Pancreas (tissue), 10 donors: ENCODE measurements at regions not wholly inside any gene's neighbourhood (a gene's known extent, or its start where the extent isn't known, plus 50 kb on each side); places are given as distances from the start of the nearest gene placed in this dataset.
"Not testable (repeated sequence)": the region's sequence is repeated elsewhere in the genome, so short reads cannot be mapped to it uniquely, and the experiment has no call there.

ENCODE experiments used
- ATAC-seq, 4 donors: fragments of 200-7000 bp; cut with Tn5 transposase; one replicate each; pipeline versions ENCODE4 v1.8.0 to v1.9.1; 2020; ENCODE audit warnings: mild to moderate bottlenecking in 4 of 4, moderate library complexity in 4 of 4
- DNase-seq, 6 donors: peaks; one replicate each; pipeline ENCODE4 v3.0.0-alpha.2; 2020
- FAIRE-seq: peaks from 2 replicates; lab custom pipeline; 2012; peaks lifted over from hg19 to GRCh38; lab: Jason Lieb, UNC
- H3K27ac ChIP-seq, 4 donors: fragments of 200-600 bp; sonication (generic); 1 replicate in 3 of 4; 2 replicates in 1 of 4; pipeline versions ENCODE4 v1.5.0 to v1.8.0; 2020
- H3K27me3 ChIP-seq, 4 donors: fragments of 200-600 bp; one replicate each; pipeline ENCODE4 v1.8.0; 2021
- H3K36me3 ChIP-seq, 3 donors: fragments of 200-600 bp; sonication (generic) in 1 of 3; one replicate each; pipeline versions ENCODE4 v1.5.0 to v1.8.0; 2020 to 2021
- H3K4me1 ChIP-seq, 3 donors: fragments of 200-600 bp; one replicate each; pipeline ENCODE4 v1.8.0; 2021
- H3K4me3 ChIP-seq, 4 donors: fragments of 200-600 bp; sonication (generic) in 2 of 4; one replicate each; pipeline versions ENCODE4 v1.5.0 to v1.8.0; 2020 to 2021
- H3K9me3 ChIP-seq, 4 donors: fragments of 200-600 bp; one replicate each; pipeline ENCODE4 v1.8.0; 2021
- CTCF ChIP-seq, 4 donors: fragments of 200-600 bp; sonication (generic) in 3 of 4; IDR thresholded peaks; one replicate each; pipeline versions ENCODE4 v1.5.0 to v1.8.0; 2021; ENCODE audit warnings: antibody characterized with exemption in 4 of 4
- WGBS, 2 donors: extraction: QIAGEN DNeasy Blood & Tissue Kit; methylation state at CpG; one replicate each; pipeline ENCODE4 v1.1.7; 2013; 5-methylcytosine and 5-hydroxymethylcytosine counted together
- intact Hi-C, 3 donors: fragments of 100-400 bp; cut with DNase I; formaldehyde crosslinking; loops; one replicate each; pipeline versions ENCODE4 v1.11.1 to v1.14.2; 2022
- donor health status: healthy with polysubstance abuse.
- donor health status: DM: no; HTN: no; CAD: no; lungs with moderate emphysema.
- donor health status: DM: no; HTN: no; CAD: no.
- donor health status: control.
- donor health status: control.
- donor health status: Bipolar disorder and iron deficiency.
- donor health status: DM: yes; HTN: yes; CAD: no.
- donor health status: DM: no; HTN: no; CAD: no.
- donor health status: DM: no; HTN: no; CAD: no.
- donor health status: DM: yes; HTN: yes; CAD: no.

GRCh38 chr9:110015759-110016158, 192.2 kb downstream of the C9orf152 start:
- H3K27me3 ChIP-seq: no peaks in the 10 kb centered on the region
- no peaks in the 10 kb centered on the region for H3K36me3 ChIP-seq
- no peak overlapping the region for H3K4me3 ChIP-seq
- FAIRE-seq: no peak
- DNase-seq: no peak
- H3K9me3 ChIP-seq: no peaks in the 10 kb centered on the region
- no peak for ATAC-seq
- 71 to 74% methylated on average over 5 of the region's 5 CpGs for WGBS, 2 donors
- TF ChIP-seq CTCF (IDR thresholded peaks at IDR 0.05): no peak
- H3K27ac ChIP-seq: peak overlapping the region in 1 of 4 donors; percentile 20
- intact Hi-C loops: no loop called here
- H3K4me1 ChIP-seq: no peaks in the 10 kb centered on the region

GRCh38 chr9:110016340-110016739, 191.6 kb downstream of the C9orf152 start:
- H3K9me3 ChIP-seq: no peaks in the 10 kb centered on the region
- 89 to 91% methylated on average over 2 of the region's 2 CpGs for WGBS, 2 donors
- no peaks in the 10 kb centered on the region for H3K4me1 ChIP-seq
- intact Hi-C loops: no loop called here
- peak overlapping the region in 1 of 4 donors; percentile 20 for H3K27ac ChIP-seq
- no peaks in the 10 kb centered on the region for H3K36me3 ChIP-seq
- no peaks in the 10 kb centered on the region for H3K27me3 ChIP-seq
- FAIRE-seq: no peak
- H3K4me3 ChIP-seq: no peak overlapping the region
- peak in 3 of 4 donors; percentile 18 to 89 (median 65) for ATAC-seq
- no peak for DNase-seq
- no peak for TF ChIP-seq CTCF (IDR thresholded peaks at IDR 0.05)

- H3K9me3 ChIP-seq, DNase-seq, H3K4me3 ChIP-seq, H3K27me3 ChIP-seq, intact Hi-C loops, H3K36me3 ChIP-seq, H3K27ac ChIP-seq, FAIRE-seq, H3K4me1 ChIP-seq, ATAC-seq: not testable (repeated sequence)
- WGBS, 2 donors: 67 to 81% methylated on average over 4 of the region's 4 CpGs
These were observed 187.7 kb downstream of the C9orf152 start for GRCh38 chr9:110020216-110020615.

GRCh38 chr9:110021891-110022290, 186.1 kb downstream of the C9orf152 start:
- no peak overlapping the region for H3K4me3 ChIP-seq
- intact Hi-C loops: no loop called here
- DNase-seq (no peak), ATAC-seq (peak in 2 of 4 donors; percentile 27 to 63), FAIRE-seq (no peak)
- H3K9me3 ChIP-seq: no peaks in the 10 kb centered on the region
- no peak for TF ChIP-seq CTCF (IDR thresholded peaks at IDR 0.05)
- WGBS, 2 donors: 81 to 91% methylated on average over 2 of the region's 2 CpGs
- no peaks in the 10 kb centered on the region for H3K27me3 ChIP-seq
- no peak overlapping the region for H3K27ac ChIP-seq
- no peaks in the 10 kb centered on the region for H3K4me1 ChIP-seq
- no peaks in the 10 kb centered on the region for H3K36me3 ChIP-seq

- H3K27ac ChIP-seq, intact Hi-C loops, FAIRE-seq, H3K27me3 ChIP-seq, H3K9me3 ChIP-seq, H3K4me1 ChIP-seq, H3K4me3 ChIP-seq, DNase-seq, H3K36me3 ChIP-seq, ATAC-seq: not testable (repeated sequence)
- WGBS, 2 donors: 88 to 92% methylated on average over 8 of the region's 8 CpGs
These were observed 184.7 kb downstream of the C9orf152 start for GRCh38 chr9:110023221-110023620.

GRCh38 chr9:110025551-110026170, 182.3 kb downstream of the C9orf152 start:
- H3K9me3 ChIP-seq: no peaks in the 10 kb centered on the region
- H3K36me3 ChIP-seq: no peaks in the 10 kb centered on the region
- H3K27me3 ChIP-seq: no peaks in the 10 kb centered on the region
- no peak overlapping the region for H3K4me3 ChIP-seq
- intact Hi-C loops: no loop called here
- WGBS, 2 donors: 69 to 77% methylated on average over 4 of the region's 4 CpGs
- no peak for TF ChIP-seq CTCF (IDR thresholded peaks at IDR 0.05)
- H3K4me1 ChIP-seq: no peaks in the 10 kb centered on the region
- DNase-seq (no peak), ATAC-seq (no peak), FAIRE-seq (no peak)
- no peak overlapping the region for H3K27ac ChIP-seq
